Inflammatory macrophage (primary cell): ENCODE measurements at regions not wholly inside any gene's neighbourhood (a gene's known extent, or its start where the extent isn't known, plus 50 kb on each side); places are given as distances from the start of the nearest gene placed in this dataset.
"Not testable (repeated sequence)": the region's sequence is repeated elsewhere in the genome, so short reads cannot be mapped to it uniquely, and the experiment has no call there.

Experiments
- DNase-seq, 2 donors: peaks; one replicate each; pipeline ENCODE4 v3.0.0-alpha.2; 2020 to 2022

DNA sequence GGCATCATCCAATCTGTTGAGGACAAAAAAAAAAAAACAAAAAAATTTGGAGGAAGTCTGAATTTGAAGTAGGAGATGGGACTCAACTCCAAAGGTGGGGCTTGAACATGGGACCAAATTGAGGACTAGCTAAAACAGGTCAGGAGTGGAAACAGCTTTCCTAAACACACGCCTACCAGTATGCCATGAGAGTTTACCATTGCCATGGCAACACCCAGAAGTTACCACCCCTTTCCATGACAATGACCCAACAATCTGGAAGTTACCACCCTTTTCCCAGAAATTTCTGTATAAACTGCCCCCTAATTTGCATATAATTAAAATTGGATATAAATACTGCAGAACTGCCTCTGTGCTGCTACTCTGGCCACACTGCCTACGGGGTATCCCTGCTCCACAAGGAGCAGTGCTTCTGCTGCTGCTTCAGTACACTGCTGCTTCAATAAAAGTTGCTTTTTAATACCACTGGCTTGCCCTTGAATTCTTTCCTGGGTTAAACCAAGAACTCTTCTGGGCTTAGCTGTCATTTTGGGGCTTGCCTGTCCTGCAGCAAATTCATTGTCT, 73.3 kb upstream of the FSIP2 start:
- no peak for DNase-seq

DNA sequence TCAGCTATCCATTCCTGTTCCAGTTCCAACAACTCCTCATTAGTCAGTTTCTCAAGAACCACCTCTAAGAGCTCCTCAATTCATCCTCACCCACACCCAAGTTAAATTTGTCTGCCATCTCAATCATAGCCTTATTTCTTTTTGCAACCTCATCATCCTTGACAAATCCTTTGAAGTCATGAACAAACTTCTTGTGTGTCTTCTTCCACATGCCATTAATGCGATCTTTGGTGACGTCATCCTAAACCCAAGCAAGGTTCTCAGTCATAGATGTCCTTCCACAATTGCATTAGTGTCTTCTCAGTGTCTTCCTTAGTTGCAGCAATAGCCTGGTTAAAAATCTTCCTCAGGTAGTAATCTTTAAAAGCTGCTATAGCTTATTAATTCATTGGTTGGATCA, 71.2 kb upstream of the FSIP2 start:
- no peak for DNase-seq

DNA sequence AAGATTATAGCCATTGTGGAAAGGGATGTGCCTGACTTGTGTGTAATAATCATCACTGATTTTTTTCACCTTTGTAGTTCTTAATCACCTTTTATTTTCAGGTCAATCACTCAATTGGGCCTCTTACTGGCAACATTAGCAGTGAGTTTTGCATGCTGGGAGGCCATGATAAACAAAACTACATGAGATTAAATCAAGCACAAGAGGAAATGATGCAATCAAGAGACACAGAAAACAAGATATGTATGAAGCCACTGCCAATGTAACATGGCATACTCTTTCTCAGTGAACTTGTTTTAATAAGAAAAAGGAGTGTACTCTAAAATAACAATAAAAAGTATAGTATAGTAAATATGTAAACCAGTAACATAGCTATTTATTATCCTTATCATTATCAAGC, 69.9 kb upstream of the FSIP2 start:
- no peak for DNase-seq

DNA sequence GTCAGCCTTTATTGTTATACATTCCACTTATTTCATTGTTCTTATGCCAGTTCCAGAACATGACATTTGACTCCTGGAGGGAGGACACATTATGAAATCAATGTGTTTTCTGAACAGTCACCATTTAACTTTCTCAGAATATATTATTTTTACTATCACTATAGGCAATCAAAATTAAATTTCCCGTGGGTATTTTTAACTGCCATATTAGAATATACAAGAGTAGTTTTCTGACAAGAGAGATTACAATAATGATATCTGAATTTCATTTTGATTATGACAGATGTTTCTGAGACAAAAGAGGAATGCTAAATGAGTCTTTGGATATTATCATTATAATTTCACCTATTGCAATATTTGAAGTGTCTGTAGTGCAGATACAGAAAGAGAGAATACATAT, 64.4 kb upstream of the FSIP2 start:
- no peak for DNase-seq

DNA sequence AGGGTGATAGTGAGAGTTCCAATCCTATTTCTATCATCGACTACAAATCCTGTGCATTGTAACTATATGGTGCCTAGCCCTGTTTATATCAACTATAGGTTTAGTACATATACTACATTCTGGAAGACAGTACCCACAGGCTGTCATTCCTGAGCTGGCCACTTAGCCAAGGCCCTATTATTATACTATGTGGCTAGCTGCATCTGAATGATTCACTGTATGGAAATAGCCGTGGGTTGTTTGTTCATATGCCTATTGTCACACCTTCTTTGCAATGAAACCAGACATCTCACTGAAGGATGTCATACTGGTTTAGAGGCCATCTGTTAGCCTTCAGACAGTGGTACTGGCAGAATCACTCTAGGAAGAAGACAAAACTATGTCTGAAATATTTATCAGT, 62.3 kb upstream of the FSIP2 start:
- no peak for DNase-seq

DNA sequence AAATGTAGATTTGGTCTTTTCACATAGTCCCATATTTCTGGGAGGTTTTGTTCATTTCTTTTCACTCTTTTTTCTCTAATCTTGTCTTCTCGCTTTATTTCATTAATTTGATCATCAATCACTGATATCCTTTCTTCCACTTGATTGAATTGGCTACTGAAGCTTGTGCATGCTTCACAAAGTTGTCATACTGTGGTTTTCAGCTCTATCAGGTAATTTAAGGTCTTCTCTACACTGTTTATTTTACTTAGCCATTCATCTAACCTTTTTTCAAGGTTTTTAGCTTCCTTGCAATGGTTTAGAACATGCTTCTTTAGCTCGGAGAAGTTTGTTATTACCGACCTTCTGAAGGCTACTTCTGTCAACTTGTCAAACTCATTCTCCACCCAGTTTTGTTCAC, 51.6 kb upstream of the FSIP2 start:
- not testable (repeated sequence) for DNase-seq

DNA sequence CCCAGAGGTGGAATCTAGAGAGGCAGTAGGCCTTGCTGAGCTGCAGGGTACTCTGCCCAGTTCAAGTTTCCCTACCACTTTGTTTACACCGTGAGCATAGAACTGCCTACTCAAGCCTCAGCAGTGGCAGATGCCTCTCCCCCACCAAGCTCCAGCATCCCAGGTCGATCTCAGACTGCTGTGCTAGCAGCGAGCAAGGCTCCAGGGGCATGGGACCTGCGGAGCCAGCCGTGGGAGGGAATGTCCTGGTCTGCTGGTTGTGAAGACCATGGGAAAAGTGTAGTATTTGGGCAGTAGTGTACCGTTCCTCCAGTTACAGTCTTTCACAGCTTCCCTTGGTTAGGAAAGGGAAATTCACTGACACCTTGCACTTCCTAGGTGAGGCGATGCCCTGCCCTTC, 50.6 kb upstream of the FSIP2 start:
- no peak for DNase-seq
